K562 (cell line): ENCODE measurements at regions not wholly inside any gene's neighbourhood (a gene's known extent, or its start where the extent isn't known, plus 50 kb on each side); places are given as distances from the start of the nearest gene placed in this dataset.
A peak's percentile ranks its signal among the peaks of the same experiment; 100 is the strongest.

ENCODE experiments used
- ATAC-seq: fragments of 200-7000 bp; cut with Tn5 transposase; 3 replicates; pipeline ENCODE4 v1.9.1; 2020; ENCODE audit warnings: moderate library complexity
- BruUV-seq: library from RNA; stranded (reverse); fragments of 400-500 nt; replicated peaks from 2 replicates; lab custom pipeline; 2021; lab: Mats Ljungman, UMichigan
- CTCF ChIA-PET: fragments of 300-600 bp; formaldehyde crosslinking; extraction: SDS; loops from one replicate; lab custom pipeline; 2021; ENCODE audit warnings: low intra/inter-chr PET ratio; lab: Yijun Ruan, JAX
- POLR2A ChIA-PET: fragments of 300-600, 350-650 bp; sonication (Branson Sonifier 250); formaldehyde crosslinking; extraction: SDS; loops from one replicate; lab custom pipeline; 2021; ENCODE audit warnings: antibody characterized with exemption, inconsistent platforms; lab: Yijun Ruan, JAX
- DNase-seq, 4 experiments: peaks; one replicate each; pipeline versions ENCODE4 v3.0.0 to v3.0.0-alpha.2; 2011 to 2018; ENCODE audit warnings: low spot score in 3 of 4, mixed read lengths in 3 of 4; ENCODE audit errors: extremely low read depth in 1 of 4
- FAIRE-seq: peaks from 2 replicates; lab custom pipeline; 2011; peaks lifted over from hg19 to GRCh38; lab: Jason Lieb, UNC
- H2AFZ ChIP-seq: 2 replicates; pipeline ENCODE4 v1.6.0; 2011; ENCODE audit warnings: low read depth, low read length, control low read depth, inconsistent platforms
- H3K27ac ChIP-seq: fragments of 200-600 bp; 3 replicates; pipeline ENCODE4 v1.8.0; 2011; ENCODE audit warnings: low read depth, mild to moderate bottlenecking, control low read depth, inconsistent platforms, low read length, moderate library complexity, mixed read lengths; ENCODE audit errors: extremely low read depth
- H3K27me3 ChIP-seq, 2 experiments: fragments of 300-600 bp in 1 of 2; 2 replicates in 1 of 2; 3 replicates in 1 of 2; pipeline versions ENCODE4 v1.6.0 to v1.8.0; 2011; ENCODE audit warnings: inconsistent platforms in 2 of 2, low read length in 2 of 2, mild to moderate bottlenecking in 1 of 2, mixed read lengths in 1 of 2, moderate library complexity in 1 of 2; ENCODE audit not compliant: control insufficient read depth in 2 of 2, insufficient read depth in 2 of 2
- H3K36me3 ChIP-seq: fragments of 300-600 bp; 3 replicates; pipeline ENCODE4 v1.8.0; 2011; ENCODE audit warnings: mild to moderate bottlenecking, low read length, inconsistent platforms; ENCODE audit not compliant: control insufficient read depth, insufficient read depth
- H3K4me1 ChIP-seq, 2 experiments: fragments of 200-600 bp in 1 of 2; replicated peaks in 1 of 2; 2 replicates in 1 of 2; 3 replicates in 1 of 2; pipeline versions ENCODE4 v1.5.1 to v1.8.0; 2011; ENCODE audit warnings: inconsistent platforms in 2 of 2, low read length in 2 of 2, mild to moderate bottlenecking in 1 of 2, mixed read lengths in 1 of 2, moderate library complexity in 1 of 2; ENCODE audit not compliant: control insufficient read depth in 2 of 2, insufficient read depth in 2 of 2
- H3K4me2 ChIP-seq: 2 replicates; pipeline ENCODE4 v1.6.1; 2011; ENCODE audit warnings: low read length, control low read depth, inconsistent platforms, mixed read lengths; ENCODE audit not compliant: insufficient read depth
- H3K4me3 ChIP-seq: fragments of 200-600 bp; sonication (generic), shearing (Covaris generic); 2 replicates; pipeline ENCODE4 v1.5.1; 2016; ENCODE audit warnings: control low read depth, inconsistent platforms
- H3K79me2 ChIP-seq: fragments of 200-600 bp; 3 replicates; pipeline ENCODE4 v1.8.0; 2011; ENCODE audit warnings: low read length, inconsistent platforms; ENCODE audit not compliant: control insufficient read depth, insufficient read depth
- H3K9ac ChIP-seq, 2 experiments: 2 replicates each; pipeline versions ENCODE4 v1.6.0 to v1.6.1; 2011; ENCODE audit warnings: low read depth in 2 of 2, low read length in 2 of 2, control low read depth in 1 of 2, inconsistent platforms in 1 of 2, mild to moderate bottlenecking in 1 of 2, mixed read lengths in 1 of 2; ENCODE audit not compliant: insufficient read depth in 1 of 2
- H3K9me1 ChIP-seq: one replicate; pipeline ENCODE4 v1.6.0; 2011; ENCODE audit warnings: inconsistent platforms, mild to moderate bottlenecking, low read length, moderate library complexity; ENCODE audit not compliant: control insufficient read depth, insufficient read depth
- H3K9me3 ChIP-seq: replicated peaks from 2 replicates; pipeline ENCODE4 v1.5.1; 2011; ENCODE audit warnings: low read depth, low read length, inconsistent platforms; ENCODE audit not compliant: control insufficient read depth, insufficient read depth
- H4K20me1 ChIP-seq: replicated peaks from 2 replicates; pipeline ENCODE4 v1.6.1; 2011; ENCODE audit warnings: low read length, inconsistent platforms, mixed read lengths; ENCODE audit not compliant: control insufficient read depth, insufficient read depth
- BRF1 ChIP-seq: IDR thresholded peaks from 3 replicates; pipeline ENCODE4 v1.6.1; 2011; ENCODE audit warnings: borderline replicate concordance, mild to moderate bottlenecking; ENCODE audit not compliant: insufficient read length; ENCODE audit errors: extremely low read depth
- CREB5 ChIP-seq: fragments of 250-450 bp; sonication (Bioruptor Pico); IDR thresholded peaks from 2 replicates; pipeline ENCODE4 v1.5.0; 2020; ENCODE audit warnings: mild to moderate bottlenecking
- CTBP1 ChIP-seq: fragments of 450-650 bp; IDR thresholded peaks from 2 replicates; pipeline ENCODE4 v1.6.1; 2016; ENCODE audit warnings: borderline replicate concordance
- CXXC5 ChIP-seq: fragments of 250-450 bp; sonication (Bioruptor Pico); IDR thresholded peaks from 2 replicates; pipeline ENCODE4 v1.8.0; 2022; ENCODE audit warnings: inconsistent platforms, mild to moderate bottlenecking, moderate library complexity
- EGR1 ChIP-seq: fragments of 450-650 bp; conservative IDR thresholded peaks from 2 replicates; pipeline ENCODE4 v1.6.1; 2017; ENCODE audit warnings: mild to moderate bottlenecking
- EHMT2 ChIP-seq: fragments of 450-650 bp; IDR thresholded peaks from 2 replicates; pipeline ENCODE4 v1.6.1; 2018; ENCODE audit warnings: antibody characterized with exemption
- FOXK2 ChIP-seq, 2 experiments: fragments of 450-650 bp; IDR thresholded peaks in 1 of 2; conservative IDR thresholded peaks in 1 of 2; 2 replicates each; pipeline ENCODE4 v1.6.1; 2016; ENCODE audit warnings: low read depth in 2 of 2, mild to moderate bottlenecking in 1 of 2
- GATAD2B ChIP-seq: fragments of 450-650 bp; IDR thresholded peaks from 2 replicates; pipeline ENCODE4 v1.6.1; 2017; ENCODE audit warnings: mild to moderate bottlenecking, borderline replicate concordance
- IFI16 ChIP-seq: fragments of 250-450 bp; sonication (Bioruptor Pico); IDR thresholded peaks from 2 replicates; pipeline ENCODE4 v2.1.2; 2022; ENCODE audit warnings: mild to moderate bottlenecking, inconsistent platforms
- NCOA1 ChIP-seq: fragments of 450-650 bp; IDR thresholded peaks from 2 replicates; pipeline ENCODE4 v1.6.1; 2016; ENCODE audit warnings: low read depth
- NEUROD1 ChIP-seq: fragments of 150-350 bp; IDR thresholded peaks from 2 replicates; pipeline ENCODE4 v1.6.1; 2014; ENCODE audit warnings: borderline replicate concordance, low read length, low read depth; ENCODE audit not compliant: partially characterized antibody
- NFXL1 ChIP-seq: fragments of 450-650 bp; formaldehyde crosslinking; IDR thresholded peaks from 2 replicates; pipeline ENCODE4 v1.4.0; 2021; ENCODE audit warnings: mild to moderate bottlenecking
- PML ChIP-seq: IDR thresholded peaks from 2 replicates; pipeline ENCODE4 v1.6.1; 2012; ENCODE audit warnings: low read length, inconsistent platforms
- SRSF9 ChIP-seq: fragments of 200-400 bp; formaldehyde crosslinking; IDR thresholded peaks from 2 replicates; pipeline ENCODE4 v1.6.1; 2017; ENCODE audit warnings: low read depth, low read length, borderline replicate concordance
- TGIF2 ChIP-seq: sonication (generic); formaldehyde crosslinking; IDR thresholded peaks from 2 replicates; pipeline ENCODE4 v1.8.1; 2022; ENCODE audit warnings: mild to moderate bottlenecking, missing genetic modification reagents, moderate library complexity
- TOE1 ChIP-seq, 2 experiments: fragments of 450-650 bp in 1 of 2; sonication (generic) in 1 of 2; formaldehyde crosslinking in 1 of 2; IDR thresholded peaks; 2 replicates each; pipeline versions ENCODE4 v1.7.1 to v1.8.0; 2016 to 2022; ENCODE audit warnings: borderline replicate concordance in 2 of 2, mild to moderate bottlenecking in 2 of 2, antibody characterized with exemption in 1 of 2, inconsistent platforms in 1 of 2, low read depth in 1 of 2, missing genetic modification reagents in 1 of 2, moderate library complexity in 1 of 2
- ZBTB8A ChIP-seq: fragments of 450-650 bp; IDR thresholded peaks from 2 replicates; pipeline ENCODE4 v1.6.1; 2018; ENCODE audit warnings: mild to moderate bottlenecking, moderate library complexity; ENCODE audit not compliant: partially characterized antibody
- ZC3H11A ChIP-seq: IDR thresholded peaks from 2 replicates; pipeline ENCODE4 v1.6.1; 2012; ENCODE audit warnings: low read depth, low read length, improper control_type of control experiment
- ZNF239 ChIP-seq: fragments of 250-450 bp; sonication (Bioruptor Pico); IDR thresholded peaks from 2 replicates; pipeline ENCODE4 v1.4.0; 2020; ENCODE audit warnings: mild to moderate bottlenecking
- ZNF589 ChIP-seq: fragments of 200-800 bp; sonication (Bioruptor generic); IDR thresholded peaks from 2 replicates; pipeline ENCODE4 v1.6.1; 2016; ENCODE audit warnings: low read depth, missing genetic modification characterization, missing compliant biosample characterization
- ZNF668 ChIP-seq: fragments of 250-450 bp; sonication (Bioruptor Pico); IDR thresholded peaks from 2 replicates; pipeline ENCODE4 v1.8.0; 2022; ENCODE audit warnings: mild to moderate bottlenecking, inconsistent platforms
- ZNF717 ChIP-seq: fragments of 250-450 bp; sonication (Bioruptor Pico); IDR thresholded peaks from 2 replicates; pipeline ENCODE4 v1.5.0; 2021
- WGBS: fragments of 100-300 bp; shearing (Covaris generic); methylation state at CpG from one replicate; pipeline ENCODE4 v1.1.6; 2016; ENCODE audit warnings: low coverage, mixed read lengths; ENCODE audit not compliant: insufficient coverage; ENCODE audit errors: missing lambda C conversion rate; 5-methylcytosine and 5-hydroxymethylcytosine counted together
- in situ Hi-C: fragments of 300-500 bp; cut with MboI; formaldehyde crosslinking; loops from 4 replicates; pipeline ENCODE4 v1.15.0; 2018; ENCODE audit warnings: inconsistent platforms, mixed read lengths
- intact Hi-C: fragments of 100-400 bp; cut with micrococcal nuclease; formaldehyde crosslinking; loops from 2 replicates; pipeline ENCODE4 v1.14.2; 2022
- TF ChIP-seq, protein P1 (sequence below): conservative IDR thresholded peaks from 2 replicates; pipeline ENCODE4 v1.6.1; 2011; ENCODE audit warnings: low read depth, mild to moderate bottlenecking, low read length; ENCODE audit not compliant: control insufficient read depth

GRCh38 chr16:18037051-18037450, 299.5 kb downstream of the NPIPA8 start (continued):
- TF ChIP-seq EHMT2 (0 out of 2 replicates have a peak, but pooled peaks have one; percentile 15), CTBP1 (0 out of 2 replicates have a peak, but pooled peaks have one; percentile 27), ZNF717 (CRISPR knock-in tag) (no peak), ZNF239 (CRISPR knock-in tag) (no peak), ZNF668 (CRISPR knock-in tag) (no peak), ZBTB8A (no peak), TGIF2 (no peak), FOXK2 (conservative IDR thresholded peaks at IDR 0.05 in 1 of 2, IDR thresholded peaks at IDR 0.05 in 1 of 2; ENCODE audit: low read depth in 2 of 2) (no peak), PML (no peak), GATAD2B (no peak), EGR1 (no peak)
- TF ChIP-seq, protein P1, sequence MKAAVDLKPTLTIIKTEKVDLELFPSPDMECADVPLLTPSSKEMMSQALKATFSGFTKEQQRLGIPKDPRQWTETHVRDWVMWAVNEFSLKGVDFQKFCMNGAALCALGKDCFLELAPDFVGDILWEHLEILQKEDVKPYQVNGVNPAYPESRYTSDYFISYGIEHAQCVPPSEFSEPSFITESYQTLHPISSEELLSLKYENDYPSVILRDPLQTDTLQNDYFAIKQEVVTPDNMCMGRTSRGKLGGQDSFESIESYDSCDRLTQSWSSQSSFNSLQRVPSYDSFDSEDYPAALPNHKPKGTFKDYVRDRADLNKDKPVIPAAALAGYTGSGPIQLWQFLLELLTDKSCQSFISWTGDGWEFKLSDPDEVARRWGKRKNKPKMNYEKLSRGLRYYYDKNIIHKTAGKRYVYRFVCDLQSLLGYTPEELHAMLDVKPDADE, result no peak

GRCh38 chr16:18024611-18025010, 311.9 kb downstream of the NPIPA8 start:
- Histone ChIP-seq H3K4me2 (no peak overlapping the region), H3K4me3 (no peak overlapping the region), H4K20me1 (no peaks in the 10 kb centered on the region; the same call in 1 of the 2 replicates), H2AFZ (no peak overlapping the region), H3K9ac (no peak overlapping the region), H3K9me1 (no peaks in the 10 kb centered on the region), H3K27ac (no peak overlapping the region), H3K36me3 (peaks cover 6% of the 10 kb centered on the region; the same call in 2 of the 3 replicates), H3K79me2 (no peaks in the 10 kb centered on the region), H3K9me3 (no peaks in the 10 kb centered on the region), H3K4me1 (no peaks in the 10 kb centered on the region), H3K27me3 (no peaks in the 10 kb centered on the region)
- DNase-seq (no peak), FAIRE-seq (no peak), ATAC-seq (no peak)
- intact Hi-C loops, result no loop called here
- 27% methylated on average over 6 of the region's 6 CpGs for WGBS
- POLR2A ChIA-PET, result interaction anchor here (0.7 kb wide), 1 partner anchor 47 kb away, joined by 3 read pairs; no protein-coding TSS in a partner anchor
- in situ Hi-C loops, result no loop called here
- BruUV-seq, result no TSS peak
- CTCF ChIA-PET, result no interaction called here
- no peak for TF ChIP-seq NEUROD1
- no peak for TF ChIP-seq NCOA1
- no peak for TF ChIP-seq TOE1 (IDR thresholded peaks at IDR 0.05; ENCODE audit: borderline replicate concordance)
- TF ChIP-seq TOE1 (CRISPR knock-in tag; IDR thresholded peaks at IDR 0.05; ENCODE audit: borderline replicate concordance, low read depth), result no peak
- TF ChIP-seq ZC3H11A, result no peak
- TF ChIP-seq CREB5 (CRISPR knock-in tag), result no peak
- no peak for TF ChIP-seq ZNF589
- no peak for TF ChIP-seq SRSF9
- no peak for TF ChIP-seq CXXC5
- no peak for TF ChIP-seq IFI16 (CRISPR knock-in tag)
- no peak for TF ChIP-seq NFXL1 (CRISPR knock-in tag)
- TF ChIP-seq BRF1, result no peak
